GM19035 (cell line): ENCODE measurements at regions not wholly inside any gene's neighbourhood (a gene's known extent, or its start where the extent isn't known, plus 50 kb on each side); places are given as distances from the start of the nearest gene placed in this dataset.
"Not testable (repeated sequence)": the region's sequence is repeated elsewhere in the genome, so short reads cannot be mapped to it uniquely, and the experiment has no call there.

Experiments
- ATAC-seq: cut with Tn5 transposase; IDR thresholded peaks from one replicate; pipeline ENCODE4 v1.9.1; 2021; ENCODE audit not compliant: unreplicated experiment

- no peak for ATAC-seq
These were observed 102.2 kb upstream of the NAMPT start for GRCh38 chr7:106386958-106387357.

- ATAC-seq = no peak
These were observed 99.6 kb upstream of the NAMPT start for GRCh38 chr7:106384373-106384772.

DNA sequence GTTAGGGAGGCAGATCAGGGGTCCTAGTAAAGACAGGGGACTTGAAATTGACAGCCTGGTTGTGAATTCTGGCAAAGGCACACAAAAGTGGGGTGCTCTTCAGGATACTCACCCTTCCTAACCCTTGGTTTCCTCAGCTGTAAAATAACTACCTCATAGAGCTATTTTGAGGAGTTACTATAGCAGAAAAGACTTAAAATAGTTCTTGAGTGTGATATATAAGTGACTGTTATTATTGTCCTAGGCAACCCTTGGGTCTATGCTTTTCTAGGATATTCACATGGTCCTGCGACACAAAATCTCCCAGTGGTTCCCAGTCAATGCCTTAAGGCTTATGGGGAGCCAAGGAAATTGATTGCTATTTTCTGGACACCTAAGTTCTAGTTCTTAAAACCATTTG is 98.1 kb upstream of the NAMPT start:
- ATAC-seq = no peak

- no peak for ATAC-seq
These were observed 97.3 kb upstream of the NAMPT start for GRCh38 chr7:106382129-106382528.

DNA sequence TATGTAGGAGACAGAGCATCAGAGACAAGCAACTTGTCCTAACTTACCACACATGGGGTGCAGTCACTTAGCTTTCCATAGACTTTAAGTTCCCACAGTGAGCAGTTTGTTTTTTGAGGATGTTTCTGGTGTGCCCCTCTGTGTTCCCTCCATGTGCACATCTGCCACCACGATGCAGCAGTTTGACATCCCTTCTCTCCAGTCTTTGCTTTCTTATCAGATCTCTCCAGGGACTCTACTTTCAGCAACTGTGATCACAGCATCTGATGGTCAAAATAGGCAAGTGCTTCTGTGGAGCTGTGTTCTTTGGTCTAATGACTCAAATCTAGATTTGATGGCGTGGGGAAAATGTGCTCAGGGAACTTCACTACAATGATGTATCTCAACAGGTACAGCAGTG is 96.5 kb upstream of the NAMPT start:
- no peak for ATAC-seq

- no peak for ATAC-seq
These were observed 93.1 kb upstream of the NAMPT start for GRCh38 chr7:106377847-106378361.

DNA sequence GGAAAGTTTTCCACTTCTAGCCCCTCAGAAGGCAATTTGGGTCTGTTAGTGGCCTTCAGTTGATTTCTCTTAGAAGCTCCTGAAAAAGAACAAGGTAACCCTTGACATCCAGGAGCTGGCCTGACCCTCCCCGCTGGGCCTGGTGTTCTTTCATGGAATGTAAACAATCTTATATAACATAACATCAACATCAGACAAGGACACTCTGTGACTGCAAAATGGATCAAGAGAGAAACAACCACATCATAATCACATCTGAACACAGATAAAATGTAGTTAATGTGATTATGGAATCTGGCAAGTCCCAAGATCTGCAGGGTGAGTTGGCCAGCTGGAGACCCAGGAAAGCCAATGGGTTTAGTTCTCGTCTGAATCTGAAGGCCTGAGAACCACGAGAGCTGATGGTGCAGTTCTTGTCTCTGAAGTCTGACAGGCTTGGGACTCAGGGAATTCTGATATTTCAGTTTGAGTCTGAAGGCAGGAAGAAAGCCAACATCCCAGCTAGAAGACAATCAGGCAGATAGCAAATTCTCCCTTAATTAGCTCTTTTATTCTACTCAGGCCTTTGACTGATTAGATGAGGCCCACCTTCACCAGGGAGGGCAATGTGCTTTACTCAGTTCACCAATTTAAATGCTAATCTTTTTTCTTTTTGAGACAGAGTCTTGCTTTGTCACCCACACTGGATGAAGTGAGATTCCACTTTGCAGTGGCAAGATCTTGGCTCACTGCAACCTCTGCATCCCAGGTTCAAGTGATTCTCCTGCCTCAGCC is 91.4 kb upstream of the NAMPT start:
- ATAC-seq = no peak

DNA sequence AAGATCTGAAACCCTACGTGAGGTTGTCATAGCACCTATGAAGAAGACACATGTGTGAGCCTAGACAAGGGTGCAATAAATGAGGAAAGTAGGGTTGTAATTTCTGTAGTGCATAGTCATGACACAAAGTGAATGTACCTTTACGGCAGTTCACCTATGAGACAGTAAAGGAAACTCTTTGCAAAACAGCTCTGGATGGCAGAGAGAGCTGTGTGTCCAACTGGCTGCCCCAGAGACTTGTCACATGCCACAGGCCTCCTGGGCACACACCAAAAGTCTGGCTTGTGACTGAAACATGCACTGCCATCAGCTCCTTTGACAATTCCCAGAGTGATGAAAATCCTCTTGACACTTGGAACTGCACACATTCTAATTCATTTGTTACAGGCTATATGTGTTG is 90.7 kb upstream of the NAMPT start:
- ATAC-seq = no peak

DNA sequence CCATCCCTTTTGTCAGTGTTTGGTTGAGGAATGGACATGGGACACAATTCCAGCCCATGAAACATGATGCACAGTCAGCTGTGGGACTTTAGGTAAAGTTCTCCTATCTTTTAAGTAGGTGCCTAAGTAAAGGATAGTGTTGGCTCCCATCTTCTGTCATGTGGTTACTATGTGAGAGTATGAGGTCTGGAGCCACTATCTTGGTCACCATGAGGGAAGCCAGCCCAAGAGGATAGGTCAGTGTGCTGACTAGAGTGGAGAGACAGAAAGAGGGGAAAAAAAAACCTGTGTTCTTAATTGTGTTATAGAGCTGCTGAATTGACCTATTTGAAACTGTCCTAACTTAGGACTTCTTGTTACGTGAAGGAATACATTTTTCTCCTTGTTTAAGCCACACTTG is 89.7 kb upstream of the NAMPT start:
- no peak for ATAC-seq

DNA sequence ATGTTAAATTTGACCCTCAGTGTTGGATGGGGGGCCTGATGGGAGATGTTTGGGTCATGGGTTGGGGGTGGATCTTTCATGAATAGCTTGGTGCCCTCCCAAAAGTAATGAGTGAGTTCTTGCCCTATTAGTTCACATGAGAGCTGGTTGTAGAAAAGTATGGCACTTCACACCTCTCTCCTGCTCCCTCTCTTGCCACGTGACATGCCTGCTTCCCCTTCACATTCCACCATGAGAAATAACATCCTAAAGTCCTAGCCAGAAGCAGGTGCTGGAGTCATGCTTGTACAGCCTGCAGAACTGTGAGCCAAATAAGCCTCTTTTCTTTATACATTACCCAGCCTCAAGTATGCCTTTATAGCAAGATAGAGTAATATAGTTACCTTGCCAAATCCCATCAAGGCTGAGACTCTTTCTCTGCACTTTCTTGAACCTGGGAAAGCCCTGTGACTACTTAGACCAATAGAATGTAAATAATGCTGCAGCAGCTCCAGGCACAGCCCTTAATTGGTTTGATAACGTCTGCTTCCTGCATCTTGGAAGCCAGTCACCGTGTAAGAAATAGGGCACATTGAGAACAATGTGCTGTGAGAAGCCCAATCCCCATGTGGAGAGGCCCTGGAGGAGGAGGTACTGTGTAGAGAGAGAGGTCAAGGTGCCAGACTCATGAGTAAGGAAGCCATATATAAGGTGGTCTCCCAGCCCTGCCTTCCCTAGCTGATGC is 88.0 kb upstream of the NAMPT start:
- ATAC-seq = no peak

DNA sequence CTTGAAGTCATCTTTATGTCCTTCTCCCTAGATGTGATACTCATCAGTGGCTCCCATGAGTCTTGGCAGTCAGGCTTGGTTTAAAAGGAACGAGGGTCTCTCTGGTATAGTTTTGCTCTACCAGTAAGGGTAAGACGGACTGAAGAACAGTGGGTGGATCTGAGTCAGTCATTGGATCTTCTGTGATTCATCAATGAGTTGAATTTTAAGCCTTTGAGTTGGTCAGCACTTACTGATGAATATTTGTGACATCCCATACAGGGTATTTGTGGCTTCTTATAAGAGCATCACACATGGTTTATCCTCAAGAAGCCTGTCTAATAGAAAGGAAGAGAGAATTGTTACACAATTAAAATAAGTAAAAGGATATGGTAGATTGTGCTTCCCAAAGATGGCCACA is 87.3 kb upstream of the NAMPT start:
- ATAC-seq = no peak

DNA sequence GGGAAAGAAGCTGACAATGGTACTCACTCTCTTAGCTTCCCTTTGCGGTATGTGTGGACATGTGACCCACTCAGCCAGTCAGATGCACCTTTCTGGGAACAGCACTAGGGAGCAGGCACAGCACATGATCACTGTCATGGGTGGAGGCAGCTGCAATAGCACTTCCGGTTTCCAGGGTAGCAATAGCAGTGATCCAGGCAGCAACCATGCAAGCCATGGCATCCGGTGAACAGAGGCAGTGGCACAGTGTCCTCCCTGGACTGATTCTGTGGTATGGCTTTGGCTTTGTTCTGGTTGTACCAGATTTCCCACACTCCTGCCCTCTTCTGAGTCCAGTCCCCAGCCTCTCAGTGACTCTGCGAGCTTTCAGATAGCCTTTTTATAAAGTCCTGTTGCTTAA is 86.8 kb upstream of the NAMPT start:
- ATAC-seq = no peak

- ATAC-seq = no peak
These were observed 85.8 kb upstream of the NAMPT start for GRCh38 chr7:106370542-106370941.

GRCh38 chr7:106369816-106370215 is 85.0 kb upstream of the NAMPT start:
- no peak for ATAC-seq

GRCh38 chr7:106369352-106369751 is 84.6 kb upstream of the NAMPT start:
- ATAC-seq = no peak

GRCh38 chr7:106367664-106368063 is 82.9 kb upstream of the NAMPT start:
- no peak for ATAC-seq

- no peak for ATAC-seq
These were observed 82.2 kb upstream of the NAMPT start for GRCh38 chr7:106367018-106367420.

- peak; percentile 63 for ATAC-seq
These were observed 80.6 kb upstream of the NAMPT start for GRCh38 chr7:106365252-106366005.

GRCh38 chr7:106362507-106362906 is 77.7 kb upstream of the NAMPT start:
- ATAC-seq = not testable (repeated sequence)

DNA sequence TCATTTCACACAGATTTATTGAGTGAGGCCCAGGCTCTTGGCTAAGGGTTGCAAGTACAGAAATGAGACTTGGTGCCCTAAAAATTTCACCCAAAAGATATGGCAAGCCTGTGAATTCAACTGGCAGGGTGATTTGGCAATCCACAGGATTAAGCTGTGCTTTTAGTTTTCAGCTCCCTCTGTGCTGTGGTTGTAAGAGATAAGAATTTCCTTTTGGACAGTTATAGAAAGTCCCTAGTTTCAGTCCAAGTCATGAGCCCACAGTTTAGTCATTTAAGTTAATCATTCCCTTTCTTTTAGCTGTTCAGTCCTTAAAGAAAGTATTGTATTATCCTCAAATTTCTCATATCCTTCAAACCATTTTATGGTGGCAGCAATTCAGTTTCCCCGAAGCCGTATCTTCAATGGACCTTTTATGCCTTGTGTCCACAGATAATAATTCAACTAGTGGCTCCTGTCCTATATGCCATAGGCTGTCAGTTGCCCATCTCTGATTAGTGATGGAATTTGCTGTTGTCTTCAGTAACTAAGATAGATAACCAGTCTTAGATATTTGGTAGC is 73.4 kb upstream of the NAMPT start:
- ATAC-seq = peak; percentile 47

DNA sequence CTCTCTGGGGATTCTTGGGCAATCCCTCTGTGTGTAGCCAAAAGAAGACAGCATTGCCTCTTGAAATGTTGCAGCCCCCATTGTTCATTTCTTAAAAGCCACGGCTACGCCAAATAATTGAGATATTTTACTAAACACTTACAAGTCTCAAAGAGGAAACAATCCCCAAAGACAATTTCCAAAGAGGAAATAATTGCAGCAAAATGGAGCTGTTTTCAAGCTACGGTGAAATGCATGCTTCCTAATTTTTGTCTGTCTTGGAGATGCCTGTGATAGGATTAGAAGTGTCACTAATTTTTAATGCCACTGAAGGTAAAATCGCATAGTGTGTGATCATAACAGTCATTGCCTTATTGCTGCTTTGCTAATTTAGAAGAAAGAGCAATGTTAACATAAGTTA is 72.9 kb upstream of the NAMPT start:
- ATAC-seq = no peak
